ENCODE measurements at regions not wholly inside any gene's neighbourhood (a gene's known extent, or its start where the extent isn't known, plus 50 kb on each side); places are given as distances from the start of the nearest gene placed in this dataset.

DNA sequence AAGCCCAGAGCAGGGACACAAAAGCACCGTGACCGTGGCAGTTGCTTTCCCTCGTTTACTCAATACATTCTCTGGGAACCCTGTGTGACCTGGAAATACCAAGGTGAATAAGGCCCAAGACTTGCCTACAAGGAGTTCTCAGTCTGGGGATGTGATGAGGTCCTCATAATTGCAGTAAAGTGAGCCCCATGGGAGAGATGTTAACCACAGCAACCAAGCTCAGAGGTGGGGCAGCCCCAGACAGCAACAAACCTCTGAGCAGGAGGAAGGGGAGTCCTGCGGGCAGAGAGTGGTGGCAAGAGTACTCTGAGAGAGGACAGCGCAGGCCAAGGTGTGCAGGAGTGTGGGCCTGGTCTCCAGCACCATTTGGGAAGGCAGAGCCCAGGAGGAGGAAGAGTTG is 91.6 kb downstream of the TTC32 start (continued):
- TF ChIP-seq, protein P1, sequence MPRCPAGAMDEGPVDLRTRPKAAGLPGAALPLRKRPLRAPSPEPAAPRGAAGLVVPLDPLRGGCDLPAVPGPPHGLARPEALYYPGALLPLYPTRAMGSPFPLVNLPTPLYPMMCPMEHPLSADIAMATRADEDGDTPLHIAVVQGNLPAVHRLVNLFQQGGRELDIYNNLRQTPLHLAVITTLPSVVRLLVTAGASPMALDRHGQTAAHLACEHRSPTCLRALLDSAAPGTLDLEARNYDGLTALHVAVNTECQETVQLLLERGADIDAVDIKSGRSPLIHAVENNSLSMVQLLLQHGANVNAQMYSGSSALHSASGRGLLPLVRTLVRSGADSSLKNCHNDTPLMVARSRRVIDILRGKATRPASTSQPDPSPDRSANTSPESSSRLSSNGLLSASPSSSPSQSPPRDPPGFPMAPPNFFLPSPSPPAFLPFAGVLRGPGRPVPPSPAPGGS (CRISPR knock-in tag; IDR thresholded peaks at IDR 0.05): no peak
- TF ChIP-seq ISL2 (CRISPR knock-in tag; IDR thresholded peaks at IDR 0.05): no peak

DNA sequence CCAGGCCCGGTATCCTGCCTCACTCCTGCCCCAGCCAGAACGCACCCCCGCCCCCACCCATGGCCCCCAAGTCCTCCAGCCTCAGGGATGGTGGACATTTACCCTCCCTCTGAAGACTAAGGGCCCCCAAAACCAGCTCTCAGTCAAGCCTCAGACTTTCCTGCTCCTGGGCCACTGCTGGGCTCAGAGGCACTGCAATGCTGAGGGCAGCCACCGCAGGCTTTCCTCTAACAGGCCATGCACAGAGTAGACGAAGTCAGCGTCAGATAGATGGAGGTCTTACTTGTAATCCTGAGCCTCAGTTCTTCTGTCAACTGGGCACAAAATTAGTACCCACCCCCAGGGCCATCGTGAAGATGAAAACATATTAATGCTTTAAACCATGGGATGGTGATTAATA is 92.6 kb downstream of the TTC32 start:
- no peak overlapping the region for H3K4me3 ChIP-seq (replicated peaks in 1 of 3; ENCODE audit: insufficient read depth in 1 of 3, low read depth in 2 of 3, low read length in 3 of 3)
- ChIA-PET CTCF (ENCODE audit: low intra/inter-chr PET ratio, low total read pairs) (no interaction called here), POLR2A (no interaction called here)
- BruUV-seq (replicated peaks): no TSS peak
- no peak overlapping the region for H2AFZ ChIP-seq (ENCODE audit: low read length)
- no peaks in the 10 kb centered on the region for H3K9me3 ChIP-seq (ENCODE audit: low read length)
- ATAC-seq: peak; percentile 42; the same call in 2 of the 3 replicates
- no peak for DNase-seq (ENCODE audit: low spot score)
- no peak overlapping the region for H3K9ac ChIP-seq (ENCODE audit: insufficient read depth, low read depth, low read length)
- WGBS (ENCODE audit: low lambda C conversion rate): 10% methylated on average over 7 of the region's 7 CpGs
- H3K27me3 ChIP-seq (ENCODE audit: control insufficient read depth in 1 of 2, insufficient read depth in 2 of 2, low read length in 2 of 2): peaks cover 0 to 21% of the 10 kb centered on the region in 2 experiments; a peak in 3 of 5 replicates
- no peaks in the 10 kb centered on the region for H4K20me1 ChIP-seq (ENCODE audit: insufficient read depth, low read length)
- TF ChIP-seq ZNF891 (CRISPR knock-in tag; IDR thresholded peaks at IDR 0.05): no peak
- no peak for TF ChIP-seq FOSL1 (CRISPR knock-in tag; IDR thresholded peaks at IDR 0.05; ENCODE audit: borderline replicate concordance)
- TF ChIP-seq HNRNPK (IDR thresholded peaks at IDR 0.05; ENCODE audit: low read depth, low read length, poor library complexity, severe bottlenecking): no peak
- TF ChIP-seq, protein P2, sequence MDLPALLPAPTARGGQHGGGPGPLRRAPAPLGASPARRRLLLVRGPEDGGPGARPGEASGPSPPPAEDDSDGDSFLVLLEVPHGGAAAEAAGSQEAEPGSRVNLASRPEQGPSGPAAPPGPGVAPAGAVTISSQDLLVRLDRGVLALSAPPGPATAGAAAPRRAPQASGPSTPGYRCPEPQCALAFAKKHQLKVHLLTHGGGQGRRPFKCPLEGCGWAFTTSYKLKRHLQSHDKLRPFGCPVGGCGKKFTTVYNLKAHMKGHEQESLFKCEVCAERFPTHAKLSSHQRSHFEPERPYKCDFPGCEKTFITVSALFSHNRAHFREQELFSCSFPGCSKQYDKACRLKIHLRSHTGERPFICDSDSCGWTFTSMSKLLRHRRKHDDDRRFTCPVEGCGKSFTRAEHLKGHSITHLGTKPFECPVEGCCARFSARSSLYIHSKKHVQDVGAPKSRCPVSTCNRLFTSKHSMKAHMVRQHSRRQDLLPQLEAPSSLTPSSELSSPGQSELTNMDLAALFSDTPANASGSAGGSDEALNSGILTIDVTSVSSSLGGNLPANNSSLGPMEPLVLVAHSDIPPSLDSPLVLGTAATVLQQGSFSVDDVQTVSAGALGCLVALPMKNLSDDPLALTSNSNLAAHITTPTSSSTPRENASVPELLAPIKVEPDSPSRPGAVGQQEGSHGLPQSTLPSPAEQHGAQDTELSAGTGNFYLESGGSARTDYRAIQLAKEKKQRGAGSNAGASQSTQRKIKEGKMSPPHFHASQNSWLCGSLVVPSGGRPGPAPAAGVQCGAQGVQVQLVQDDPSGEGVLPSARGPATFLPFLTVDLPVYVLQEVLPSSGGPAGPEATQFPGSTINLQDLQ (CRISPR knock-in tag; IDR thresholded peaks at IDR 0.05): no peak
- TF ChIP-seq GATAD2A (CRISPR knock-in tag; IDR thresholded peaks at IDR 0.05): no peak
- TF ChIP-seq CREB1 (IDR thresholded peaks at IDR 0.05): no peak
- TF ChIP-seq CREB1 (CRISPR knock-in tag; IDR thresholded peaks at IDR 0.05): no peak
- TF ChIP-seq ZNF761 (CRISPR knock-in tag; conservative IDR thresholded peaks at IDR 0.05): no peak
- TF ChIP-seq REPIN1 (CRISPR knock-in tag; IDR thresholded peaks at IDR 0.05; ENCODE audit: borderline replicate concordance, low read depth): no peak
- TF ChIP-seq, protein P3, sequence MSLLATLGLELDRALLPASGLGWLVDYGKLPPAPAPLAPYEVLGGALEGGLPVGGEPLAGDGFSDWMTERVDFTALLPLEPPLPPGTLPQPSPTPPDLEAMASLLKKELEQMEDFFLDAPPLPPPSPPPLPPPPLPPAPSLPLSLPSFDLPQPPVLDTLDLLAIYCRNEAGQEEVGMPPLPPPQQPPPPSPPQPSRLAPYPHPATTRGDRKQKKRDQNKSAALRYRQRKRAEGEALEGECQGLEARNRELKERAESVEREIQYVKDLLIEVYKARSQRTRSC (CRISPR knock-in tag; IDR thresholded peaks at IDR 0.05; ENCODE audit: low read depth): no peak
- no peak for TF ChIP-seq SYNCRIP (IDR thresholded peaks at IDR 0.05; ENCODE audit: insufficient read depth, low read depth, low read length)
- TF ChIP-seq, protein P4, sequence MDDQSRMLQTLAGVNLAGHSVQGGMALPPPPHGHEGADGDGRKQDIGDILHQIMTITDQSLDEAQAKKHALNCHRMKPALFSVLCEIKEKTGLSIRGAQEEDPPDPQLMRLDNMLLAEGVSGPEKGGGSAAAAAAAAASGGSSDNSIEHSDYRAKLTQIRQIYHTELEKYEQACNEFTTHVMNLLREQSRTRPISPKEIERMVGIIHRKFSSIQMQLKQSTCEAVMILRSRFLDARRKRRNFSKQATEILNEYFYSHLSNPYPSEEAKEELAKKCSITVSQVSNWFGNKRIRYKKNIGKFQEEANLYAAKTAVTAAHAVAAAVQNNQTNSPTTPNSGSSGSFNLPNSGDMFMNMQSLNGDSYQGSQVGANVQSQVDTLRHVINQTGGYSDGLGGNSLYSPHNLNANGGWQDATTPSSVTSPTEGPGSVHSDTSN (CRISPR knock-in tag; IDR thresholded peaks at IDR 0.05; ENCODE audit: borderline replicate concordance): no peak
- no peak for TF ChIP-seq ZFP90 (CRISPR knock-in tag; IDR thresholded peaks at IDR 0.05; ENCODE audit: borderline replicate concordance)
- no peak for TF ChIP-seq SRSF4 (IDR thresholded peaks at IDR 0.05; ENCODE audit: low read depth, low read length, poor library complexity, severe bottlenecking)
- TF ChIP-seq ZSCAN25 (CRISPR knock-in tag; IDR thresholded peaks at IDR 0.05): no peak
- in situ Hi-C loops (cut with HindIII; ENCODE audit: extremely low pct_ligation_motif_present, low pct_unique_long_range_greater_than_20kb): no loop called here
- no peak overlapping the region for H3K27ac ChIP-seq (ENCODE audit: extremely low read length, insufficient read depth, low read length)
- intact Hi-C loops (cut with micrococcal nuclease; ENCODE audit: unreplicated experiment): no loop called here
- FAIRE-seq: no peak
- no peaks in the 10 kb centered on the region for H3K36me3 ChIP-seq (replicated peaks in 1 of 2; ENCODE audit: control insufficient read depth in 1 of 2, insufficient read depth in 2 of 2, low read length in 2 of 2)
- H3K4me1 ChIP-seq (ENCODE audit: insufficient read depth, low read length): no peaks in the 10 kb centered on the region
- H3K79me2 ChIP-seq (ENCODE audit: insufficient read depth, low read length): no peaks in the 10 kb centered on the region
- no peak overlapping the region for H3K4me2 ChIP-seq (ENCODE audit: low read depth, low read length)

Measured in HepG2 (cell line).